ENCODE measurements at regions not wholly inside any gene's neighbourhood (a gene's known extent, or its start where the extent isn't known, plus 50 kb on each side); places are given as distances from the start of the nearest gene placed in this dataset.

DNA sequence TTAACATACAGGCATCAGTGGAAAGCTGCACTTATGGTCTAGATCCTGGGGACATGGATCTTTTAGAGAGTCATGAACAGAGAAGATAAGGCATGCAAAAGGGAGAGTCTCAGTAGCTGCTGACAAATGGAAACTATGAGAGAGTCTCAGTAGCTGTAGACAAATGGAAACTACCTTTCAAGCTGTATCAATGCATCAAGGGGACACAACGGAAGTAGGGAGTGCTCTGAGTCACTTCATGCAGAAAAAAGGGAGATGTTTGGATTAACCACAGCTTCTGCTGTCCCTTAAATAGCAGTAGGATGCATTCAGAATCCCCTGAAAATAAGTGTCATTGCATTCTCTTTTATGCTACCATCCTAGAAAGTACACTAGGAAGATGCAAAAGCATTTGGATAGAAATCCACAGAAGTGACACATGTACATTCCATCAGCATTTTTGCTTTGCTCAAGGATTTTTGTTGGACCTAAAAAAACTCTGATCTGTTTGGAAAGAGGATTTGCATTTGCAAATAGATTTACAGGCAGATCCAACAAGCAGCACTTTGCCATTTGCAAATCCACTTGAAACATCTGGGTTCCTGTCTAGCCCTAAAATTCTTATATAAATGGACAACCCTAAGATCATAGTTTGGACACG is 227.5 kb upstream of the LMO3 start:
- DNase-seq, result no peak
- intact Hi-C loops (cut with micrococcal nuclease; ENCODE audit: unreplicated experiment), result no loop called here
- BruUV-seq (replicated peaks), result no TSS peak
- Mint-ChIP-seq H3K36me3 (ENCODE audit: insufficient read depth, unreplicated experiment) (no peaks in the 10 kb centered on the region), H3K27me3 (ENCODE audit: unreplicated experiment) (no peaks in the 10 kb centered on the region), H3K27ac (ENCODE audit: unreplicated experiment) (no peak overlapping the region), H3K4me1 (ENCODE audit: low read depth, unreplicated experiment) (no peaks in the 10 kb centered on the region), H3K9me3 (ENCODE audit: low read depth, unreplicated experiment) (no peaks in the 10 kb centered on the region), H3K4me3 (ENCODE audit: low read depth, unreplicated experiment) (no peak overlapping the region)
- CTCF ChIA-PET, result no interaction called here
- TF ChIP-seq, protein P1, sequence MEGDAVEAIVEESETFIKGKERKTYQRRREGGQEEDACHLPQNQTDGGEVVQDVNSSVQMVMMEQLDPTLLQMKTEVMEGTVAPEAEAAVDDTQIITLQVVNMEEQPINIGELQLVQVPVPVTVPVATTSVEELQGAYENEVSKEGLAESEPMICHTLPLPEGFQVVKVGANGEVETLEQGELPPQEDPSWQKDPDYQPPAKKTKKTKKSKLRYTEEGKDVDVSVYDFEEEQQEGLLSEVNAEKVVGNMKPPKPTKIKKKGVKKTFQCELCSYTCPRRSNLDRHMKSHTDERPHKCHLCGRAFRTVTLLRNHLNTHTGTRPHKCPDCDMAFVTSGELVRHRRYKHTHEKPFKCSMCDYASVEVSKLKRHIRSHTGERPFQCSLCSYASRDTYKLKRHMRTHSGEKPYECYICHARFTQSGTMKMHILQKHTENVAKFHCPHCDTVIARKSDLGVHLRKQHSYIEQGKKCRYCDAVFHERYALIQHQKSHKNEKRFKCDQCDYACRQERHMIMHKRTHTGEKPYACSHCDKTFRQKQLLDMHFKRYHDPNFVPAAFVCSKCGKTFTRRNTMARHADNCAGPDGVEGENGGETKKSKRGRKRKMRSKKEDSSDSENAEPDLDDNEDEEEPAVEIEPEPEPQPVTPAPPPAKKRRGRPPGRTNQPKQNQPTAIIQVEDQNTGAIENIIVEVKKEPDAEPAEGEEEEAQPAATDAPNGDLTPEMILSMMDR (IDR thresholded peaks at IDR 0.05; ENCODE audit: unreplicated experiment), result no peak

DNA sequence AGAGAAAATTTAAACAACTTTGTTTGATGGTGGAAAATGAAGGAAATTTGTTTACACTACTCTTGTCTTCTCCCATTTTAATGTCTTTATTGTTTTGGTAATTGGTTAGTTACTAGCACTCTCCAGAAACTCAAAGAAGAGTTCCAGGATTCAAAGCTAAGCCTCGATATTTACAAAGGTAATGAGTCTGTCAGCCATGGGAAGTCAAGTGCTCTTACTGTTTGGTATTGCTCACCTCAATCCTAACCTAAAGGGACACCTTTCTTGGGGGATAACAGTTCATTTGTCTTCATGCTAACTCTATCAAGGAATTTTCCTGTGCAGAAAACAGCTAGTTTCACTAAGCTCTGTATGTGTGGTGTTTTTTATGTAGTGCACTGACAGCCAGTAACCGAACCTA is 222.9 kb upstream of the LMO3 start:
- no TSS peak for BruUV-seq (replicated peaks)
- no peaks in the 10 kb centered on the region for H3K9me3 Mint-ChIP-seq (ENCODE audit: low read depth, unreplicated experiment)
- no peak overlapping the region for H3K27ac Mint-ChIP-seq (ENCODE audit: unreplicated experiment)
- H3K4me1 Mint-ChIP-seq (ENCODE audit: low read depth, unreplicated experiment), result peaks cover 6% of the 10 kb centered on the region
- no peaks in the 10 kb centered on the region for H3K36me3 Mint-ChIP-seq (ENCODE audit: insufficient read depth, unreplicated experiment)
- DNase-seq, result no peak
- no peaks in the 10 kb centered on the region for H3K27me3 Mint-ChIP-seq (ENCODE audit: unreplicated experiment)
- intact Hi-C loops (cut with micrococcal nuclease; ENCODE audit: unreplicated experiment), result no loop called here
- CTCF ChIA-PET, result no interaction called here
- TF ChIP-seq, protein P1 (IDR thresholded peaks at IDR 0.05; ENCODE audit: unreplicated experiment), result no peak
- no peak overlapping the region for H3K4me3 Mint-ChIP-seq (ENCODE audit: low read depth, unreplicated experiment)

DNA sequence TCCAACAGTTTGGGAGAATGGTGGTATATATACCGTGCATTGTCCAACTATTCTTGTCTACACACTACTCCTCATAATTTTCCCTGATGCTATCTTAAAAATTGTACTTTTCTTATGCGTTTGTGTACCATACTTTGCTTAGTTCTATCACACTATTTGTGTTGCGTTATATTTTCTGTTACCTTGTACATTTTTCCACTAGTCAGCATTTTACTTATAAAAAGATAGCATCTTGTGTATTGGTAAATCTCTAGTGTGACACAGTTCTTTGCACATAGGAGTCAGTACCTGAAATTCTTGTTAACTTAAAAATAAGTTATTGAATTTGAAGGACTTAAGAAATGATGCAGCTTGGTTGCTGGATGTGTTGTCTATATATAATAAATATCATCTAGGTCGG is 201.8 kb upstream of the LMO3 start:
- intact Hi-C loops (cut with micrococcal nuclease; ENCODE audit: unreplicated experiment), result no loop called here
- no peaks in the 10 kb centered on the region for H3K4me1 Mint-ChIP-seq (ENCODE audit: low read depth, unreplicated experiment)
- H3K27ac Mint-ChIP-seq (ENCODE audit: unreplicated experiment), result no peak overlapping the region
- CTCF ChIA-PET, result no interaction called here
- peaks cover 2% of the 10 kb centered on the region for H3K9me3 Mint-ChIP-seq (ENCODE audit: low read depth, unreplicated experiment)
- no peak for DNase-seq
- H3K27me3 Mint-ChIP-seq (ENCODE audit: unreplicated experiment), result no peaks in the 10 kb centered on the region
- BruUV-seq (replicated peaks), result no TSS peak
- H3K4me3 Mint-ChIP-seq (ENCODE audit: low read depth, unreplicated experiment), result no peak overlapping the region
- TF ChIP-seq, protein P1 (IDR thresholded peaks at IDR 0.05; ENCODE audit: unreplicated experiment), result no peak
- H3K36me3 Mint-ChIP-seq (ENCODE audit: insufficient read depth, unreplicated experiment), result no peaks in the 10 kb centered on the region

DNA sequence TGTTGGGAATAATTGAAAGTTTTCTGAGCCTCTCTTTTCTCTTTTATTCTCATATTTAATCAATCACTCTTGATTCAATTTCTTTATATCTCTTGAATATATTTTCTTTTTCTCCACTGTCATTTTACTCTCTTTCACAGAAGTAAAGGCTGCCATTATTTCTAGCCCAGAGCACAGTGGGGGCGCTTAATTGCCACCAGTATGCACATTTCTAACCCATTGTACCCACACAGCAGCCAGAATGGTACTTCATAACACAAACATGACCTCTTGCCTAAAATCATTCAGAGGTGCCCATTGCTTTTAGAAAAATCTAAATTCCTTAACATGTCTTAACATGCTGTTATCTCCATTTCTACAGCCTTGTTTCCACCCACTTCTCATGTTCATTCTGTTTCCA is 190.2 kb upstream of the LMO3 start:
- H3K27ac Mint-ChIP-seq (ENCODE audit: unreplicated experiment), result no peak overlapping the region
- TF ChIP-seq, protein P1 (IDR thresholded peaks at IDR 0.05; ENCODE audit: unreplicated experiment), result no peak
- no peaks in the 10 kb centered on the region for H3K9me3 Mint-ChIP-seq (ENCODE audit: low read depth, unreplicated experiment)
- CTCF ChIA-PET, result no interaction called here
- no peak for DNase-seq
- no TSS peak for BruUV-seq (replicated peaks)
- intact Hi-C loops (cut with micrococcal nuclease; ENCODE audit: unreplicated experiment), result no loop called here
- H3K4me1 Mint-ChIP-seq (ENCODE audit: low read depth, unreplicated experiment), result no peaks in the 10 kb centered on the region
- H3K4me3 Mint-ChIP-seq (ENCODE audit: low read depth, unreplicated experiment), result no peak overlapping the region
- H3K27me3 Mint-ChIP-seq (ENCODE audit: unreplicated experiment), result no peaks in the 10 kb centered on the region
- no peaks in the 10 kb centered on the region for H3K36me3 Mint-ChIP-seq (ENCODE audit: insufficient read depth, unreplicated experiment)
